CD14-positive monocyte (primary cell): ENCODE measurements at regions not wholly inside any gene's neighbourhood (a gene's known extent, or its start where the extent isn't known, plus 50 kb on each side); places are given as distances from the start of the nearest gene placed in this dataset.

Experiments
- DNase-seq, 3 donors: peaks; one replicate each; pipeline ENCODE4 v3.0.0-alpha.2; 2011 to 2022
- H2AFZ ChIP-seq: 2 replicates; pipeline ENCODE4 v1.6.0; 2012; ENCODE audit warnings: mild to moderate bottlenecking, low read depth, low read length, inconsistent platforms; ENCODE audit not compliant: insufficient read depth, poor library complexity, severe bottlenecking
- H3K27ac ChIP-seq, 2 donors: 1 replicate in 1 of 2; 2 replicates in 1 of 2; pipeline ENCODE4 v1.5.1; 2012 to 2013; ENCODE audit warnings: low read length in 2 of 2, control low read depth in 1 of 2, inconsistent platforms in 1 of 2, low read depth in 1 of 2, mild to moderate bottlenecking in 1 of 2
- H3K27me3 ChIP-seq, 2 donors: one replicate each; pipeline versions ENCODE4 v1.6.0 to v1.6.1; 2011 to 2013; ENCODE audit warnings: low read length in 2 of 2; ENCODE audit not compliant: control insufficient read depth in 2 of 2, insufficient read depth in 2 of 2
- H3K36me3 ChIP-seq, 2 donors: replicated peaks in 1 of 2; 1 replicate in 1 of 2; 2 replicates in 1 of 2; pipeline versions ENCODE4 v1.5.1 to v1.6.1; 2012 to 2013; ENCODE audit warnings: low read length in 2 of 2, control low read depth in 1 of 2, inconsistent platforms in 1 of 2, mild to moderate bottlenecking in 1 of 2; ENCODE audit not compliant: insufficient read depth in 2 of 2, control insufficient read depth in 1 of 2
- H3K4me1 ChIP-seq, 2 donors: 1 replicate in 1 of 2; 2 replicates in 1 of 2; pipeline versions ENCODE4 v1.5.1 to v1.6.1; 2012 to 2013; ENCODE audit warnings: low read length in 2 of 2, control low read depth in 1 of 2, inconsistent platforms in 1 of 2, mild to moderate bottlenecking in 1 of 2, moderate library complexity in 1 of 2; ENCODE audit not compliant: insufficient read depth in 2 of 2, control insufficient read depth in 1 of 2
- H3K4me2 ChIP-seq: replicated peaks from 2 replicates; pipeline ENCODE3; 2012; ENCODE audit warnings: low read length, moderate library complexity, mild to moderate bottlenecking; ENCODE audit not compliant: poor library complexity, severe bottlenecking; ENCODE audit errors: extremely low read depth
- H3K4me3 ChIP-seq, 3 experiments: fragments of 200-600 bp in 1 of 3; sonication (generic) in 1 of 3; replicated peaks in 1 of 3; 1 replicate in 2 of 3; 2 replicates in 1 of 3; pipeline ENCODE4 v1.5.1; 2011 to 2013; ENCODE audit warnings: low read length in 3 of 3, mild to moderate bottlenecking in 3 of 3, control low read depth in 2 of 3, low read depth in 2 of 3, inconsistent platforms in 1 of 3, moderate library complexity in 1 of 3
- H3K79me2 ChIP-seq: 2 replicates; pipeline ENCODE4 v1.6.0; 2012; ENCODE audit warnings: mild to moderate bottlenecking, control low read depth, inconsistent platforms, low read length, moderate library complexity; ENCODE audit not compliant: insufficient read depth
- H3K9ac ChIP-seq: 2 replicates; pipeline ENCODE4 v1.6.0; 2017; ENCODE audit warnings: low read length, mild to moderate bottlenecking; ENCODE audit not compliant: insufficient read depth, poor library complexity, severe bottlenecking
- H3K9me3 ChIP-seq, 2 donors: replicated peaks in 1 of 2; 1 replicate in 1 of 2; 2 replicates in 1 of 2; pipeline versions ENCODE4 v1.5.1 to v1.6.1; 2012 to 2013; ENCODE audit warnings: low read length in 2 of 2, control low read depth in 1 of 2; ENCODE audit not compliant: control insufficient read depth in 1 of 2, insufficient read depth in 1 of 2
- H4K20me1 ChIP-seq: 2 replicates; pipeline ENCODE4 v1.6.0; 2012; ENCODE audit warnings: mild to moderate bottlenecking, low read length, control low read depth, moderate library complexity; ENCODE audit not compliant: insufficient read depth
- H3K27ac Mint-ChIP-seq, 7 donors: one replicate each; pipeline ENCODE4 v1.8.0; 2020; ENCODE audit warnings: mild to moderate bottlenecking in 7 of 7, mixed read lengths in 7 of 7, moderate library complexity in 6 of 7, inconsistent platforms in 2 of 7
- H3K27me3 Mint-ChIP-seq, 3 donors: one replicate each; pipeline ENCODE4 v1.8.0; 2021 to 2022; ENCODE audit warnings: low read depth in 3 of 3, mild to moderate bottlenecking in 3 of 3, mixed read lengths in 3 of 3, moderate library complexity in 3 of 3, inconsistent platforms in 1 of 3
- H3K36me3 Mint-ChIP-seq, 2 donors: one replicate each; pipeline ENCODE4 v1.8.0; 2020; ENCODE audit warnings: mixed read lengths in 2 of 2, inconsistent platforms in 1 of 2, mild to moderate bottlenecking in 1 of 2
- H3K4me1 Mint-ChIP-seq: one replicate; pipeline ENCODE4 v1.8.0; 2020; ENCODE audit warnings: mild to moderate bottlenecking, mixed read lengths
- H3K4me3 Mint-ChIP-seq, 2 donors: one replicate each; pipeline ENCODE4 v1.8.0; 2020; ENCODE audit warnings: mild to moderate bottlenecking in 2 of 2, mixed read lengths in 2 of 2, moderate library complexity in 1 of 2
- H3K9me3 Mint-ChIP-seq, 7 donors: one replicate each; pipeline ENCODE4 v1.8.0; 2020 to 2022; ENCODE audit warnings: mixed read lengths in 7 of 7, mild to moderate bottlenecking in 6 of 7, moderate library complexity in 6 of 7, inconsistent platforms in 2 of 7
- intact Hi-C, 2 donors: fragments of 100-400 bp; cut with micrococcal nuclease; formaldehyde crosslinking; loops; one replicate each; pipeline versions ENCODE4 v1.15.0 to v1.15.1; 2023
- TF ChIP-seq, protein P1 (sequence below): fragments of 200-600 bp; IDR thresholded peaks from one replicate; pipeline ENCODE4 v1.8.0; 2022; ENCODE audit warnings: antibody characterized with exemption, mild to moderate bottlenecking

- H3K27me3 ChIP-seq = no peaks in the 10 kb centered on the region
- H3K27ac Mint-ChIP-seq = no peak overlapping the region
- no peaks in the 10 kb centered on the region for H3K36me3 ChIP-seq
- no peak overlapping the region for H3K9ac ChIP-seq
- no peaks in the 10 kb centered on the region for H3K4me1 ChIP-seq
- no peak overlapping the region for H3K4me2 ChIP-seq
- H3K9me3 Mint-ChIP-seq = peaks cover 0 to 11% (median 6%) of the 10 kb centered on the region in 7 donors
- H3K4me3 ChIP-seq = no peak overlapping the region
- H3K4me3 Mint-ChIP-seq = no peak overlapping the region
- no peaks in the 10 kb centered on the region for H3K36me3 Mint-ChIP-seq
- intact Hi-C loops = no loop called here
- no peaks in the 10 kb centered on the region for H4K20me1 ChIP-seq
- no peak for DNase-seq
- H3K9me3 ChIP-seq = peaks cover 0 to 7% of the 10 kb centered on the region in 2 donors
- H2AFZ ChIP-seq = no peak overlapping the region
- peaks cover 0 to 2% (median 0%) of the 10 kb centered on the region in 3 donors for H3K27me3 Mint-ChIP-seq
- TF ChIP-seq, protein P1, sequence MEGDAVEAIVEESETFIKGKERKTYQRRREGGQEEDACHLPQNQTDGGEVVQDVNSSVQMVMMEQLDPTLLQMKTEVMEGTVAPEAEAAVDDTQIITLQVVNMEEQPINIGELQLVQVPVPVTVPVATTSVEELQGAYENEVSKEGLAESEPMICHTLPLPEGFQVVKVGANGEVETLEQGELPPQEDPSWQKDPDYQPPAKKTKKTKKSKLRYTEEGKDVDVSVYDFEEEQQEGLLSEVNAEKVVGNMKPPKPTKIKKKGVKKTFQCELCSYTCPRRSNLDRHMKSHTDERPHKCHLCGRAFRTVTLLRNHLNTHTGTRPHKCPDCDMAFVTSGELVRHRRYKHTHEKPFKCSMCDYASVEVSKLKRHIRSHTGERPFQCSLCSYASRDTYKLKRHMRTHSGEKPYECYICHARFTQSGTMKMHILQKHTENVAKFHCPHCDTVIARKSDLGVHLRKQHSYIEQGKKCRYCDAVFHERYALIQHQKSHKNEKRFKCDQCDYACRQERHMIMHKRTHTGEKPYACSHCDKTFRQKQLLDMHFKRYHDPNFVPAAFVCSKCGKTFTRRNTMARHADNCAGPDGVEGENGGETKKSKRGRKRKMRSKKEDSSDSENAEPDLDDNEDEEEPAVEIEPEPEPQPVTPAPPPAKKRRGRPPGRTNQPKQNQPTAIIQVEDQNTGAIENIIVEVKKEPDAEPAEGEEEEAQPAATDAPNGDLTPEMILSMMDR = no peak
- no peaks in the 10 kb centered on the region for H3K4me1 Mint-ChIP-seq
- no peaks in the 10 kb centered on the region for H3K79me2 ChIP-seq
- no peak overlapping the region for H3K27ac ChIP-seq
These were observed 639.9 kb upstream of the CPEB2 start for GRCh38 chr4:14362385-14362784.

GRCh38 chr4:14364953-14365536, 637.2 kb upstream of the CPEB2 start:
- Histone ChIP-seq H3K4me2 (no peak overlapping the region), H3K9me3 (no peaks in the 10 kb centered on the region), H3K79me2 (no peaks in the 10 kb centered on the region), H3K27me3 (no peaks in the 10 kb centered on the region), H3K36me3 (no peaks in the 10 kb centered on the region), H3K4me1 (no peaks in the 10 kb centered on the region), H3K9ac (no peak overlapping the region), H4K20me1 (no peaks in the 10 kb centered on the region), H3K27ac (no peak overlapping the region), H2AFZ (no peak overlapping the region), H3K4me3 (no peak overlapping the region)
- intact Hi-C loops = no loop called here
- Mint-ChIP-seq H3K27ac (no peak overlapping the region), H3K36me3 (no peaks in the 10 kb centered on the region), H3K4me3 (no peak overlapping the region), H3K4me1 (no peaks in the 10 kb centered on the region), H3K27me3 (peaks cover 0 to 2% (median 0%) of the 10 kb centered on the region in 3 donors), H3K9me3 (peaks cover 0 to 11% (median 3%) of the 10 kb centered on the region in 7 donors)
- no peak for DNase-seq
- TF ChIP-seq, protein P1 = no peak
